GM12878 (cell line): ENCODE measurements at regions not wholly inside any gene's neighbourhood (a gene's known extent, or its start where the extent isn't known, plus 50 kb on each side); places are given as distances from the start of the nearest gene placed in this dataset.

ENCODE experiments used
- ATAC-seq: fragments of 200-7000 bp; cut with Tn5 transposase; 3 replicates; pipeline ENCODE4 v1.9.1; 2020; ENCODE audit warnings: mild to moderate bottlenecking, moderate library complexity
- BruUV-seq: library from RNA; stranded (reverse); fragments of 400-500 nt; replicated peaks from 2 replicates; lab custom pipeline; 2021; lab: Mats Ljungman, UMichigan
- CTCF ChIA-PET: fragments of 300-600 bp; sonication (Branson Sonifier 250); formaldehyde crosslinking; extraction: SDS; loops from one replicate; lab custom pipeline; 2021; ENCODE audit warnings: inconsistent platforms; lab: Yijun Ruan, JAX
- POLR2A ChIA-PET: fragments of 350-600 bp; formaldehyde crosslinking; extraction: SDS; loops from one replicate; lab custom pipeline; 2021; ENCODE audit warnings: inconsistent platforms; lab: Charles Lee
- RAD21 ChIA-PET: fragments of 300-600 bp; sonication (Branson Sonifier 250); formaldehyde crosslinking; loops from one replicate; lab custom pipeline; 2023; ENCODE audit warnings: antibody characterized with exemption; ENCODE audit not compliant: unreplicated experiment; lab: Charles Lee
- SMC1A ChIA-PET: fragments of 300-600 bp; sonication (Branson Sonifier 250); formaldehyde crosslinking; loops from one replicate; lab custom pipeline; 2023; ENCODE audit not compliant: unreplicated experiment, uncharacterized antibody; lab: Charles Lee
- DNase-seq: peaks from one replicate; pipeline ENCODE4 v3.0.0-alpha.2; 2011; ENCODE audit warnings: low read depth, low spot score
- FAIRE-seq: peaks from 3 replicates; lab custom pipeline; 2011; peaks lifted over from hg19 to GRCh38; lab: Jason Lieb, UNC
- H2AFZ ChIP-seq: 2 replicates; pipeline ENCODE4 v1.6.0; 2011; ENCODE audit warnings: low read depth, low read length, control low read depth; ENCODE audit not compliant: control insufficient read depth
- H3K27ac ChIP-seq: 2 replicates; pipeline ENCODE4 v1.5.1; 2011; ENCODE audit warnings: control low read depth; ENCODE audit not compliant: control insufficient read depth, insufficient read depth
- H3K27me3 ChIP-seq, 2 experiments: replicated peaks in 1 of 2; 2 replicates each; pipeline versions ENCODE4 v1.6.0 to v1.6.1; 2011; ENCODE audit warnings: low read length in 1 of 2; ENCODE audit not compliant: control insufficient read depth in 2 of 2, insufficient read depth in 2 of 2
- H3K36me3 ChIP-seq, 2 experiments: 2 replicates each; pipeline ENCODE4 v1.5.1; 2011; ENCODE audit warnings: low read length in 1 of 2; ENCODE audit not compliant: control insufficient read depth in 2 of 2, insufficient read depth in 2 of 2
- H3K4me1 ChIP-seq: 2 replicates; pipeline ENCODE4 v1.6.1; 2011; ENCODE audit warnings: mild to moderate bottlenecking, low read length, moderate library complexity, mixed read lengths; ENCODE audit not compliant: control insufficient read depth, insufficient read depth
- H3K4me2 ChIP-seq: 2 replicates; pipeline ENCODE4 v1.6.0; 2011; ENCODE audit warnings: control low read depth; ENCODE audit not compliant: control insufficient read depth, insufficient read depth
- H3K4me3 ChIP-seq: fragments of 200-600 bp; sonication (generic); 2 replicates; pipeline ENCODE4 v1.5.1; 2016
- H3K79me2 ChIP-seq: 2 replicates; pipeline ENCODE4 v1.6.0; 2011; ENCODE audit warnings: low read length; ENCODE audit not compliant: control insufficient read depth, insufficient read depth
- H3K9ac ChIP-seq: 2 replicates; pipeline ENCODE4 v1.8.0; 2011; ENCODE audit warnings: low read length, control low read depth, mixed read lengths; ENCODE audit not compliant: control insufficient read depth, insufficient read depth
- H3K9me3 ChIP-seq: replicated peaks from 3 replicates; pipeline ENCODE4 v1.5.1; 2011; ENCODE audit warnings: mild to moderate bottlenecking, low read length; ENCODE audit not compliant: control insufficient read depth, insufficient read depth
- H4K20me1 ChIP-seq: 2 replicates; pipeline ENCODE4 v1.6.0; 2011; ENCODE audit not compliant: control insufficient read depth, insufficient read depth
- E2F8 ChIP-seq: fragments of 450-650 bp; IDR thresholded peaks from 2 replicates; pipeline ENCODE4 v1.6.1; 2018; ENCODE audit warnings: mild to moderate bottlenecking, low read depth, moderate library complexity; ENCODE audit not compliant: partially characterized antibody
- FOXM1 ChIP-seq: IDR thresholded peaks from 2 replicates; pipeline ENCODE4 v1.6.1; 2012; ENCODE audit warnings: low read depth, mild to moderate bottlenecking, inconsistent platforms, low read length, moderate library complexity
- MYC ChIP-seq: IDR thresholded peaks from 2 replicates; pipeline ENCODE4 v1.6.1; 2011; ENCODE audit warnings: mild to moderate bottlenecking, low read length, moderate library complexity, inconsistent platforms; ENCODE audit not compliant: insufficient read depth, insufficient replicate concordance, insufficient read length, severe bottlenecking
- POLR2AphosphoS5 ChIP-seq: IDR thresholded peaks from 2 replicates; pipeline ENCODE4 v1.6.1; 2011; ENCODE audit warnings: mild to moderate bottlenecking, low read length, inconsistent platforms
- RAD51 ChIP-seq: fragments of 450-650 bp; IDR thresholded peaks from 2 replicates; pipeline ENCODE4 v1.6.1; 2016; ENCODE audit warnings: moderate library complexity, mild to moderate bottlenecking, inconsistent platforms
- SPI1 ChIP-seq: IDR thresholded peaks from 2 replicates; pipeline ENCODE4 v1.6.1; 2011; ENCODE audit warnings: low read depth, mild to moderate bottlenecking, low read length, moderate library complexity, borderline replicate concordance; ENCODE audit not compliant: insufficient read depth
- SUZ12 ChIP-seq: fragments of 200-600 bp; sonication (generic); IDR thresholded peaks from one replicate; pipeline ENCODE4 v1.6.1; 2018; ENCODE audit warnings: antibody characterized with exemption, mild to moderate bottlenecking; ENCODE audit not compliant: unreplicated experiment
- TAF1 ChIP-seq: IDR thresholded peaks from 2 replicates; pipeline ENCODE4 v1.6.1; 2011; ENCODE audit warnings: mild to moderate bottlenecking, low read depth, low read length, borderline replicate concordance
- ZSCAN29 ChIP-seq: fragments of 450-650 bp; IDR thresholded peaks from 2 replicates; pipeline ENCODE4 v1.6.1; 2017; ENCODE audit warnings: mild to moderate bottlenecking, moderate library complexity
- WGBS: methylation state at CpG from one replicate; pipeline ENCODE4 v1.1.6; 2016; ENCODE audit warnings: low lambda C conversion rate; ENCODE audit not compliant: insufficient replicate concordance, insufficient coverage; ENCODE audit errors: missing lambda C conversion rate; 5-methylcytosine and 5-hydroxymethylcytosine counted together
- in situ Hi-C: fragments of 300-500 bp; cut with MboI; formaldehyde crosslinking; loops from 9 replicates; pipeline ENCODE4 v1.14.3; 2018; ENCODE audit warnings: mixed read lengths
- intact Hi-C: fragments of 100-400 bp; cut with micrococcal nuclease; formaldehyde crosslinking; loops from one replicate; pipeline ENCODE4 v1.14.2; 2022; ENCODE audit not compliant: unreplicated experiment
- TF ChIP-seq, protein P1 (sequence below): fragments of 150-350 bp; IDR thresholded peaks from 2 replicates; pipeline ENCODE4 v1.6.1; 2014; ENCODE audit warnings: mild to moderate bottlenecking, low read depth, low read length
- TF ChIP-seq, protein P2 (sequence below): fragments of 450-650 bp; formaldehyde crosslinking; IDR thresholded peaks from 2 replicates; pipeline ENCODE4 v1.4.0; 2022; ENCODE audit warnings: mild to moderate bottlenecking, moderate library complexity
- TF ChIP-seq, protein P3 (sequence below): fragments of 450-650 bp; IDR thresholded peaks from 2 replicates; pipeline ENCODE4 v1.6.1; 2016; ENCODE audit warnings: mild to moderate bottlenecking, moderate library complexity, borderline replicate concordance

DNA sequence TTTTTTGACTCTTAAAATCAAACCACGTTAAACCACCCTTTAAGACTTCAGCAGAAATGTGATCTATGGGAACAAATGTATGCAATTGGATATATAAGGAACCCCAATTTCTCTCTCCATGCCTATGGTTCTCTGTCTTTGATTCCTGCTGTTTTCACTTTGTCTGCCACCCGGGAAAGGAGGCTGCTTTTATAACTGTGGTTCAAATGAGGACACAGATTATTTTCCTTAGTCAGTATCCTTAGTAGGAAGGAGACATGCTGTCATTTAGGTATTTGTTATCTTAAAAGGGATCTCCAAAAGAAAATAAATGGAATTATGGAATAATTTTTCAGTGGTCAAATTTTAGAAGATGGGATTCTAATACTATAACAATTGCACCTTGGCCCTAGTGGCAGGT, 176.1 kb upstream of the NREP start:
- ChIA-PET POLR2A (no interaction called here), RAD21 (interaction anchor here (0.9 to 1.2 kb wide), 3 partner anchors 10 to 382 kb away, joined by 3 read pairs; no protein-coding TSS in a partner anchor), CTCF (no interaction called here), SMC1A (interaction anchor here (1.0 to 1.3 kb wide), 3 partner anchors 10 to 380 kb away, joined by 3 to 4 read pairs (median 4); no protein-coding TSS in a partner anchor)
- DNase-seq: no peak
- no TSS peak for BruUV-seq
- FAIRE-seq: no peak
- Histone ChIP-seq H3K4me1 (no peaks in the 10 kb centered on the region), H3K79me2 (no peaks in the 10 kb centered on the region), H3K36me3 (no peaks in the 10 kb centered on the region), H3K27ac (no peak overlapping the region), H3K9me3 (no peaks in the 10 kb centered on the region; the same call in 2 of the 3 replicates), H3K4me2 (no peak overlapping the region), H3K9ac (no peak overlapping the region), H3K4me3 (no peak overlapping the region), H2AFZ (no peak overlapping the region), H4K20me1 (no peaks in the 10 kb centered on the region), H3K27me3 (no peaks in the 10 kb centered on the region)
- intact Hi-C loops (no loop called here), in situ Hi-C loops (no loop called here)
- WGBS: 13% methylated on average over 2 of the region's 2 CpGs
- no peak for ATAC-seq
- TF ChIP-seq RAD51 (no peak), MYC (no peak), E2F8 (no peak), SUZ12 (no peak), ZSCAN29 (no peak), TAF1 (no peak), SPI1 (no peak), FOXM1 (no peak), POLR2AphosphoS5 (no peak)
- TF ChIP-seq, protein P1, sequence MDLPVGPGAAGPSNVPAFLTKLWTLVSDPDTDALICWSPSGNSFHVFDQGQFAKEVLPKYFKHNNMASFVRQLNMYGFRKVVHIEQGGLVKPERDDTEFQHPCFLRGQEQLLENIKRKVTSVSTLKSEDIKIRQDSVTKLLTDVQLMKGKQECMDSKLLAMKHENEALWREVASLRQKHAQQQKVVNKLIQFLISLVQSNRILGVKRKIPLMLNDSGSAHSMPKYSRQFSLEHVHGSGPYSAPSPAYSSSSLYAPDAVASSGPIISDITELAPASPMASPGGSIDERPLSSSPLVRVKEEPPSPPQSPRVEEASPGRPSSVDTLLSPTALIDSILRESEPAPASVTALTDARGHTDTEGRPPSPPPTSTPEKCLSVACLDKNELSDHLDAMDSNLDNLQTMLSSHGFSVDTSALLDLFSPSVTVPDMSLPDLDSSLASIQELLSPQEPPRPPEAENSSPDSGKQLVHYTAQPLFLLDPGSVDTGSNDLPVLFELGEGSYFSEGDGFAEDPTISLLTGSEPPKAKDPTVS: no peak
- TF ChIP-seq, protein P2, sequence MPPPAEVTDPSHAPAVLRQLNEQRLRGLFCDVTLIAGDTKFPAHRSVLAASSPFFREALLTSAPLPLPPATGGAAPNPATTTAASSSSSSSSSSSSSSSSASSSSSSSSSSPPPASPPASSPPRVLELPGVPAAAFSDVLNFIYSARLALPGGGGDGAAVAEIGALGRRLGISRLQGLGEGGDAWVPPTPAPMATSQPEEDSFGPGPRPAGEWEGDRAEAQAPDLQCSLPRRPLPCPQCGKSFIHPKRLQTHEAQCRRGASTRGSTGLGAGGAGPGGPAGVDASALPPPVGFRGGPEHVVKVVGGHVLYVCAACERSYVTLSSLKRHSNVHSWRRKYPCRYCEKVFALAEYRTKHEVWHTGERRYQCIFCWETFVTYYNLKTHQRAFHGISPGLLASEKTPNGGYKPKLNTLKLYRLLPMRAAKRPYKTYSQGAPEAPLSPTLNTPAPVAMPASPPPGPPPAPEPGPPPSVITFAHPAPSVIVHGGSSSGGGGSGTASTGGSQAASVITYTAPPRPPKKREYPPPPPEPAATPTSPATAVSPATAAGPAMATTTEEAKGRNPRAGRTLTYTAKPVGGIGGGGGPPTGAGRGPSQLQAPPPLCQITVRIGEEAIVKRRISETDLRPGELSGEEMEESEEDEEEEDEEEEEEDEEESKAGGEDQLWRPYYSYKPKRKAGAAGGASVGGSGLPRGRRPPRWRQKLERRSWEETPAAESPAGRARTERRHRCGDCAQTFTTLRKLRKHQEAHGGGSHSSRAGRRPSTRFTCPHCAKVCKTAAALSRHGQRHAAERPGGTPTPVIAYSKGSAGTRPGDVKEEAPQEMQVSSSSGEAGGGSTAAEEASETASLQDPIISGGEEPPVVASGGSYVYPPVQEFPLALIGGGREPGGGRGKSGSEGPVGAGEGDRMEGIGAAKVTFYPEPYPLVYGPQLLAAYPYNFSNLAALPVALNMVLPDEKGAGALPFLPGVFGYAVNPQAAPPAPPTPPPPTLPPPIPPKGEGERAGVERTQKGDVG (CRISPR knock-in tag): no peak
- TF ChIP-seq, protein P3, sequence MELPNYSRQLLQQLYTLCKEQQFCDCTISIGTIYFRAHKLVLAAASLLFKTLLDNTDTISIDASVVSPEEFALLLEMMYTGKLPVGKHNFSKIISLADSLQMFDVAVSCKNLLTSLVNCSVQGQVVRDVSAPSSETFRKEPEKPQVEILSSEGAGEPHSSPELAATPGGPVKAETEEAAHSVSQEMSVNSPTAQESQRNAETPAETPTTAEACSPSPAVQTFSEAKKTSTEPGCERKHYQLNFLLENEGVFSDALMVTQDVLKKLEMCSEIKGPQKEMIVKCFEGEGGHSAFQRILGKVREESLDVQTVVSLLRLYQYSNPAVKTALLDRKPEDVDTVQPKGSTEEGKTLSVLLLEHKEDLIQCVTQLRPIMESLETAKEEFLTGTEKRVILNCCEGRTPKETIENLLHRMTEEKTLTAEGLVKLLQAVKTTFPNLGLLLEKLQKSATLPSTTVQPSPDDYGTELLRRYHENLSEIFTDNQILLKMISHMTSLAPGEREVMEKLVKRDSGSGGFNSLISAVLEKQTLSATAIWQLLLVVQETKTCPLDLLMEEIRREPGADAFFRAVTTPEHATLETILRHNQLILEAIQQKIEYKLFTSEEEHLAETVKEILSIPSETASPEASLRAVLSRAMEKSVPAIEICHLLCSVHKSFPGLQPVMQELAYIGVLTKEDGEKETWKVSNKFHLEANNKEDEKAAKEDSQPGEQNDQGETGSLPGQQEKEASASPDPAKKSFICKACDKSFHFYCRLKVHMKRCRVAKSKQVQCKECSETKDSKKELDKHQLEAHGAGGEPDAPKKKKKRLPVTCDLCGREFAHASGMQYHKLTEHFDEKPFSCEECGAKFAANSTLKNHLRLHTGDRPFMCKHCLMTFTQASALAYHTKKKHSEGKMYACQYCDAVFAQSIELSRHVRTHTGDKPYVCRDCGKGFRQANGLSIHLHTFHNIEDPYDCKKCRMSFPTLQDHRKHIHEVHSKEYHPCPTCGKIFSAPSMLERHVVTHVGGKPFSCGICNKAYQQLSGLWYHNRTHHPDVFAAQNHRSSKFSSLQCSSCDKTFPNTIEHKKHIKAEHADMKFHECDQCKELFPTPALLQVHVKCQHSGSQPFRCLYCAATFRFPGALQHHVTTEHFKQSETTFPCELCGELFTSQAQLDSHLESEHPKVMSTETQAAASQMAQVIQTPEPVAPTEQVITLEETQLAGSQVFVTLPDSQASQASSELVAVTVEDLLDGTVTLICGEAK: no peak
